WERI-Rb-1 (cell line): ENCODE measurements at regions not wholly inside any gene's neighbourhood (a gene's known extent, or its start where the extent isn't known, plus 50 kb on each side); places are given as distances from the start of the nearest gene placed in this dataset.

Experiments used
- DNase-seq: peaks from one replicate; pipeline ENCODE4 v3.0.0-alpha.2; 2020
- H3K27ac ChIP-seq: fragments of 250-450 bp; sonication (Bioruptor Pico); 2 replicates; pipeline ENCODE4 v1.5.1; 2020; ENCODE audit warnings: mild to moderate bottlenecking, moderate library complexity
- H3K27me3 ChIP-seq: fragments of 250-450 bp; sonication (Bioruptor Pico); 2 replicates; pipeline ENCODE4 v1.5.1; 2021; ENCODE audit warnings: mild to moderate bottlenecking, low read depth, moderate library complexity; ENCODE audit not compliant: insufficient read depth, severe bottlenecking
- H3K36me3 ChIP-seq: fragments of 250-450 bp; sonication (Bioruptor Pico); 2 replicates; pipeline ENCODE4 v1.5.1; 2020; ENCODE audit warnings: mild to moderate bottlenecking, moderate library complexity
- H3K4me3 ChIP-seq: 2 replicates; pipeline ENCODE4 v1.5.1; 2011; ENCODE audit warnings: low read depth, mild to moderate bottlenecking, control low read depth, low read length
- H3K9me3 ChIP-seq: fragments of 250-450 bp; sonication (Bioruptor Pico); 2 replicates; pipeline ENCODE4 v1.5.1; 2021; ENCODE audit warnings: mild to moderate bottlenecking, moderate library complexity; ENCODE audit not compliant: severe bottlenecking
- TF ChIP-seq, protein P1 (sequence below): IDR thresholded peaks from 2 replicates; pipeline ENCODE4 v1.5.1; 2011; ENCODE audit warnings: low read depth, mild to moderate bottlenecking, control low read depth, inconsistent platforms, low read length

DNA sequence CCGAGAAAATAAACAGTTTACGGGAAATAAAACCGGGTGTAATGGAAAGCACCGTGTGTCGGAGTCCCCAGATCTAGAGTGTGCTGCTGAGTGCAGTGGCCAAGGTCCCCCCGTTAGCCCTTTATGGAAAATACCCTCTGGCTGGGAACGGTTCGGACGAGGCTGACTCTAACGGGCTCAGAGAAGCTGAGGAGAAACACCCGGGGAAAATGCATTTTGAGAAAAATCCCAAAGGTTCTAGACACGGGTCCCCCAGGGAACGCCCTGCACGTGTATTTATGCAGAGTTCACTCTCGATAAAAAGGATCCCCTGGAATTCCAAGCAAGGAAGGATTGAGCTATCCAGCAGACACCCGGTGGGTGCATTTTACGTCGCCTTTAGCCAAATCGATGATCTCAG is 177.2 kb downstream of the CRLF2 start:
- Histone ChIP-seq H3K27me3 (peaks cover 70% of the 10 kb centered on the region), H3K27ac (no peak overlapping the region), H3K4me3 (no peak overlapping the region), H3K36me3 (no peaks in the 10 kb centered on the region), H3K9me3 (peaks cover 2% of the 10 kb centered on the region)
- no peak for DNase-seq
- TF ChIP-seq, protein P1, sequence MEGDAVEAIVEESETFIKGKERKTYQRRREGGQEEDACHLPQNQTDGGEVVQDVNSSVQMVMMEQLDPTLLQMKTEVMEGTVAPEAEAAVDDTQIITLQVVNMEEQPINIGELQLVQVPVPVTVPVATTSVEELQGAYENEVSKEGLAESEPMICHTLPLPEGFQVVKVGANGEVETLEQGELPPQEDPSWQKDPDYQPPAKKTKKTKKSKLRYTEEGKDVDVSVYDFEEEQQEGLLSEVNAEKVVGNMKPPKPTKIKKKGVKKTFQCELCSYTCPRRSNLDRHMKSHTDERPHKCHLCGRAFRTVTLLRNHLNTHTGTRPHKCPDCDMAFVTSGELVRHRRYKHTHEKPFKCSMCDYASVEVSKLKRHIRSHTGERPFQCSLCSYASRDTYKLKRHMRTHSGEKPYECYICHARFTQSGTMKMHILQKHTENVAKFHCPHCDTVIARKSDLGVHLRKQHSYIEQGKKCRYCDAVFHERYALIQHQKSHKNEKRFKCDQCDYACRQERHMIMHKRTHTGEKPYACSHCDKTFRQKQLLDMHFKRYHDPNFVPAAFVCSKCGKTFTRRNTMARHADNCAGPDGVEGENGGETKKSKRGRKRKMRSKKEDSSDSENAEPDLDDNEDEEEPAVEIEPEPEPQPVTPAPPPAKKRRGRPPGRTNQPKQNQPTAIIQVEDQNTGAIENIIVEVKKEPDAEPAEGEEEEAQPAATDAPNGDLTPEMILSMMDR = no peak

DNA sequence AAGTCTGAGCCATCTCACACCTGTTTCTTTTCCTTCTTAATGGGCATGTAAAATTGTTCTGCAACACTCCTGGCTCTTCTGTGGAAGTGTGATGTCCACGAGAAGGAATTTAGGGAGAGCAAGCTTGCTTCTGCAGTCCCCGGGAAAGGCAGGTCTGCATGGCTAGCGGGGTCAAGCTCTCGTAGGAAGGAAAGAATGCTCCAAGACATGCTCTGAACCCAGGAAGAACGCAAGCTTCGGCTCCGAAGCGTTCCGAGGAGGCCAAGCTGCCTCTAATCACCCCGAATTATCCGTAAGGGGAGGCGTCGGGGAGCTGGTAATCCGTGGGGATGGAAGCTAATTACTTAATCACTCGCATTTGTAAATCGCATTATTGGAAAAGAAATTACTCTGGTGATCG is 177.7 kb downstream of the CRLF2 start:
- DNase-seq = no peak
- Histone ChIP-seq H3K36me3 (no peaks in the 10 kb centered on the region), H3K27me3 (peaks cover 69% of the 10 kb centered on the region), H3K4me3 (no peak overlapping the region), H3K27ac (no peak overlapping the region), H3K9me3 (peaks cover 2% of the 10 kb centered on the region)
- TF ChIP-seq, protein P1 = no peak

DNA sequence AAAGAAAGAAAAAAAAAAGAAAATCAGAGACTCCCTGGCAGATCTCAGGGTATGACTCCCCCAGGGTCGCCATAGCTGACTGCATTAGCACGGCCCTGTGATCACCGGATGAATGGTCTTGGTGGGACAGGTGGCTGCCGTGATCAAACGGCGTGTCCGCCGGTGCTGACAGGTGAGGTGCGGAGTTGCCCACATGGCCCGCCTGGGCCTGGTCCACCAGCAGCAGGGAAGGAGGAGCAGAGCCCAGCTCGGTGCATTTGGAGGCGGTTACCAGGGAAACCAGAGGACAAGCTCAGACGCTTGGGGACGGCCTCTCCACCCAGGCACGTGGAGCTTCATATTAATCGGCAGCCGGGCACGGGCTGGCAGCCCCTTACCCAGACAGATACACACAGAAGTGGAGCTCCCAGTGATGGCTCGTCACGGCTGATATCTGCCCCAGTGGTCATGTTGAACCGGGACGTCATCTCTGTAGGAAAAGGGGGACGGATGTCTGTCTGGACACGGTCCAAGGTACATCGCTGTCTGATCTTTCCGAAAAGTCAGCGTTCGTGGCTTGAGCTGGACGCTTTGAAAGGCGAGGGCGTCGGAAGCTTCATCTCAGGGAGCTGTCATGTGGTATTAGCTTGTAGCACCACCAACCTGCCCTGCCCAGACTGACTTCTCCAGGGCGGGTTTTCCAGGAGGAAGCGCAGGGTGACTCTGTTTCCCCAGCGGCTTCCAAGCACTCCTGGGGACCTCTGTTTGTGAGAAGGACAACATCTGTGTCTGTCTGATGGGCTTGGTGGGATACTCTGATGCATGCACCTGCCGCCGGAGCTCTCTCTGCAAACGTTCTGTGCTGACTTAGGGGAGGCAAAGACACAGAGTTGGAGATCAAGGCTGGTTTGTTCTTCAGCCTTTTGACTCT is 180.7 kb downstream of the CRLF2 start:
- TF ChIP-seq, protein P1 = no peak
- H3K36me3 ChIP-seq = no peaks in the 10 kb centered on the region
- H3K27me3 ChIP-seq = peaks cover 76% of the 10 kb centered on the region
- H3K4me3 ChIP-seq = no peak overlapping the region
- peaks cover 2% of the 10 kb centered on the region for H3K9me3 ChIP-seq
- DNase-seq = no peak
- H3K27ac ChIP-seq = no peak overlapping the region

DNA sequence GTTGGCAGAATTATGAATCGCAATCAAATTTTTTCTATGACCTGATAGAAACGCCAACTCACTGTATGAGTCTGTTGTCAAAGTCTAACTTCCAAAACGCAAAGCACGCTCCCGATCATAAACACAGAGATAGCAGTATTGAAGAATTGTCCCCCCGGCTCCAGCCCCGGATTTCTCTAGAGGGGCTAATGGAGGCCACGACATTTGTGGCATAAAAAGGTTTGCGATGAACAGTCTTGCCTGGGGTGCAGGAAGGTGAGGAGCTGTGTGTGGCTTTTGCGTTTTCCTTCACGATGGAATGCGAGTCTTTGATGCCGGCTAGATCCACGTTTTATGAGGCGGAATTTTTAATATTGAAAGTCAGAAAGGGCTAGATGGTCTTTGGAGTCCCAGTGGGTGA is 183.0 kb downstream of the CRLF2 start:
- H3K9me3 ChIP-seq = peaks cover 2% of the 10 kb centered on the region
- H3K27me3 ChIP-seq = peaks cover 58% of the 10 kb centered on the region
- DNase-seq = no peak

DNA sequence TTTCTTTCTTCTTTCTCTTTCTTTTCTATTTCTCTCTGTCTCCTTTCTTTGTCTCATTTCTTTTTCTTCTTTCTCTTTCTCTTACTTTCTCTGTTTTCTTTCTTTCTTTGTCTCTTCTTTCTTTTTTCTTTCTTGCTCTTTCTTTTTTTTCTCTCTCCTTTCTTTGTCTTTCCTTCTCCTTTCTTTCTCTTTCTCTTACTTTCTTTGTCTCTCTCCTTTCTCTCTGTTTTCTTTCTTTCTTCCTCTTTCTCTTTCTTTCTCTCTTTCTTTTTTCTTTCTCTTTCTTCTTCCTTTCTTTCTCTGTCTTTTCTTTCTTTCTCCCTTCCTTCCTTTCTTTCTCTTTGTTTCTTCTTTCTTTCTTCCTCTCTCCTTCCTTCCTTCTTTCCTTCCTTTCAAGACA is 184.8 kb downstream of the CRLF2 start:
- H3K9me3 ChIP-seq = peaks cover 2% of the 10 kb centered on the region
- no peak for DNase-seq
- H3K36me3 ChIP-seq = no peaks in the 10 kb centered on the region
- H3K4me3 ChIP-seq = no peak overlapping the region
- H3K27ac ChIP-seq = no peak overlapping the region
- TF ChIP-seq, protein P1 = no peak
- H3K27me3 ChIP-seq = peaks cover 61% of the 10 kb centered on the region

More for the DNA sequence above, 183.0 kb downstream of the CRLF2 start:
- Histone ChIP-seq H3K27ac (no peak overlapping the region), H3K4me3 (no peak overlapping the region), H3K36me3 (no peaks in the 10 kb centered on the region)
- TF ChIP-seq, protein P1 = no peak
